SK-N-SH (cell line): ENCODE measurements at regions not wholly inside any gene's neighbourhood (a gene's known extent, or its start where the extent isn't known, plus 50 kb on each side); places are given as distances from the start of the nearest gene placed in this dataset.

Source experiments
- CTCF ChIA-PET: fragments of 300-600, 350-600 bp; formaldehyde crosslinking; extraction: SDS; loops from one replicate; lab custom pipeline; 2021; lab: Yijun Ruan, JAX
- POLR2A ChIA-PET: fragments of 350-600 bp; sonication (Branson Sonifier 250); formaldehyde crosslinking; extraction: SDS; loops from one replicate; lab custom pipeline; 2020; ENCODE audit warnings: antibody characterized with exemption, inconsistent platforms; lab: Yijun Ruan, JAX
- DNase-seq: peaks from one replicate; pipeline ENCODE4 v3.0.0; 2012
- H2AFZ ChIP-seq: fragments of 200-600 bp; sonication (generic); 2 replicates; pipeline ENCODE4 v1.8.1; 2016; ENCODE audit warnings: antibody characterized with exemption, mild to moderate bottlenecking, low read depth
- H3F3A ChIP-seq: fragments of 200-600 bp; sonication (generic); replicated peaks from 2 replicates; pipeline ENCODE3; 2016; ENCODE audit warnings: antibody characterized with exemption, mild to moderate bottlenecking; ENCODE audit not compliant: insufficient read depth
- H3K27ac ChIP-seq, 2 experiments: fragments of 200-500 bp in 1 of 2; fragments of 200-600 bp in 1 of 2; sonication (Bioruptor generic) in 1 of 2; sonication (generic), shearing (Covaris generic) in 1 of 2; 2 replicates each; pipeline versions ENCODE4 v1.5.1 to v1.6.1; 2014 to 2016; ENCODE audit warnings: low read depth in 2 of 2, inconsistent platforms in 1 of 2, low read length in 1 of 2, mild to moderate bottlenecking in 1 of 2, mixed read lengths in 1 of 2
- H3K27me3 ChIP-seq: fragments of 200-600 bp; sonication (generic), shearing (Covaris generic); 2 replicates; pipeline ENCODE4 v1.6.1; 2016; ENCODE audit warnings: mixed run types; ENCODE audit not compliant: insufficient read depth
- H3K36me3 ChIP-seq, 2 experiments: fragments of 200-500 bp in 1 of 2; fragments of 200-600 bp in 1 of 2; sonication (Bioruptor generic) in 1 of 2; sonication (generic) in 1 of 2; replicated peaks in 1 of 2; 2 replicates each; pipeline versions ENCODE3 to v1.5.1; 2014 to 2016; ENCODE audit warnings: low read length in 1 of 2, mild to moderate bottlenecking in 1 of 2; ENCODE audit not compliant: insufficient read depth in 2 of 2, control insufficient read depth in 1 of 2
- H3K4me1 ChIP-seq, 2 experiments: fragments of 200-500 bp in 1 of 2; fragments of 200-600 bp in 1 of 2; sonication (Bioruptor generic) in 1 of 2; sonication (generic), shearing (Covaris generic) in 1 of 2; 2 replicates each; pipeline versions ENCODE4 v1.5.1 to v1.6.1; 2014 to 2016; ENCODE audit warnings: low read depth in 1 of 2, low read length in 1 of 2, mixed run types in 1 of 2; ENCODE audit not compliant: insufficient read depth in 2 of 2, control insufficient read depth in 1 of 2
- H3K4me2 ChIP-seq: fragments of 200-600 bp; sonication (generic), shearing (Covaris generic); 2 replicates; pipeline ENCODE4 v1.6.1; 2017; ENCODE audit warnings: mixed run types
- H3K4me3 ChIP-seq, 2 experiments: fragments of 200-500 bp in 1 of 2; fragments of 200-600 bp in 1 of 2; sonication (Bioruptor generic) in 1 of 2; sonication (generic), shearing (Covaris generic) in 1 of 2; 2 replicates each; pipeline versions ENCODE4 v1.5.1 to v1.8.1; 2014 to 2016; ENCODE audit warnings: low read depth in 2 of 2, inconsistent platforms in 1 of 2, low read length in 1 of 2, mild to moderate bottlenecking in 1 of 2, mixed read lengths in 1 of 2, moderate library complexity in 1 of 2
- H3K79me2 ChIP-seq: fragments of 200-600 bp; sonication (generic); 2 replicates; pipeline ENCODE4 v1.8.1; 2017; ENCODE audit warnings: mild to moderate bottlenecking; ENCODE audit not compliant: insufficient read depth
- H3K9ac ChIP-seq: fragments of 200-600 bp; sonication (generic); 2 replicates; pipeline ENCODE4 v1.6.1; 2017; ENCODE audit warnings: mixed run types
- H3K9me2 ChIP-seq: fragments of 200-600 bp; sonication (generic); 2 replicates; pipeline ENCODE4 v1.6.1; 2017; ENCODE audit warnings: mixed run types
- H3K9me3 ChIP-seq: fragments of 200-600 bp; sonication (generic); 2 replicates; pipeline ENCODE4 v1.6.1; 2017; ENCODE audit warnings: mixed run types, mild to moderate bottlenecking, moderate library complexity
- H4K20me1 ChIP-seq: fragments of 200-600 bp; sonication (generic); 2 replicates; pipeline ENCODE4 v1.6.1; 2017; ENCODE audit warnings: mild to moderate bottlenecking, mixed run types; ENCODE audit not compliant: insufficient read depth
- CHD2 ChIP-seq: fragments of 150-350 bp; IDR thresholded peaks from 2 replicates; pipeline ENCODE4 v1.6.1; 2018; ENCODE audit warnings: low read length; ENCODE audit not compliant: partially characterized antibody
- ELF1 ChIP-seq: IDR thresholded peaks from 2 replicates; pipeline ENCODE4 v1.4.0; 2012
- FOXJ3 ChIP-seq: sonication (generic); formaldehyde crosslinking; IDR thresholded peaks from 2 replicates; pipeline ENCODE4 v1.5.1; 2020; ENCODE audit warnings: mild to moderate bottlenecking, missing genetic modification reagents
- JUND ChIP-seq: IDR thresholded peaks from 2 replicates; pipeline ENCODE4 v1.4.0; 2012
- MXI1 ChIP-seq: IDR thresholded peaks from 2 replicates; pipeline ENCODE4 v1.6.1; 2012; ENCODE audit warnings: mild to moderate bottlenecking, low read depth, low read length, improper control_type of control experiment
- NFIC ChIP-seq: IDR thresholded peaks from 2 replicates; pipeline ENCODE4 v1.4.0; 2012; ENCODE audit warnings: borderline replicate concordance
- NRF1 ChIP-seq: IDR thresholded peaks from 2 replicates; pipeline ENCODE4 v1.6.1; 2012; ENCODE audit warnings: low read depth, mild to moderate bottlenecking, low read length
- RAD21 ChIP-seq: IDR thresholded peaks from 2 replicates; pipeline ENCODE4 v1.6.1; 2012; ENCODE audit warnings: mild to moderate bottlenecking, low read length
- RCOR1 ChIP-seq: fragments of 150-350 bp; IDR thresholded peaks from 2 replicates; pipeline ENCODE4 v1.6.1; 2017; ENCODE audit warnings: antibody characterized with exemption, low read length
- REST ChIP-seq: IDR thresholded peaks from 2 replicates; pipeline ENCODE4 v1.6.1; 2012; ENCODE audit warnings: mild to moderate bottlenecking, low read depth, low read length, moderate library complexity
- RFX5 ChIP-seq: IDR thresholded peaks from 2 replicates; pipeline ENCODE4 v1.6.1; 2012; ENCODE audit warnings: mild to moderate bottlenecking, improper control_type of control experiment, low read length
- RXRA ChIP-seq: IDR thresholded peaks from 2 replicates; pipeline ENCODE4 v1.4.0; 2012; ENCODE audit warnings: low read depth, mild to moderate bottlenecking, borderline replicate concordance
- SIN3A ChIP-seq: IDR thresholded peaks from 2 replicates; pipeline ENCODE4 v1.6.1; 2012; ENCODE audit warnings: low read depth, mild to moderate bottlenecking, low read length, moderate library complexity, borderline replicate concordance
- SMC3 ChIP-seq: IDR thresholded peaks from 2 replicates; pipeline ENCODE4 v1.6.1; 2012; ENCODE audit warnings: low read depth, low read length, improper control_type of control experiment
- TAF1 ChIP-seq: IDR thresholded peaks from 2 replicates; pipeline ENCODE4 v1.6.1; 2012; ENCODE audit warnings: low read depth, mild to moderate bottlenecking, low read length, moderate library complexity, borderline replicate concordance
- YY1 ChIP-seq: IDR thresholded peaks from 2 replicates; pipeline ENCODE4 v1.4.0; 2012; ENCODE audit warnings: low read depth, mild to moderate bottlenecking
- WGBS: methylation state at CpG from one replicate; pipeline ENCODE4 v1.1.6; 2017; ENCODE audit warnings: low lambda C conversion rate; 5-methylcytosine and 5-hydroxymethylcytosine counted together
- TF ChIP-seq, protein P1 (sequence below): IDR thresholded peaks from 2 replicates; pipeline ENCODE4 v1.4.0; 2012; ENCODE audit warnings: low read depth, borderline replicate concordance
- TF ChIP-seq, protein P2 (sequence below): IDR thresholded peaks from 2 replicates; pipeline ENCODE4 v1.4.0; 2012; ENCODE audit warnings: low read depth
- TF ChIP-seq, protein P3 (sequence below): fragments of 150-350 bp; IDR thresholded peaks from 2 replicates; pipeline ENCODE4 v1.6.1; 2016; ENCODE audit warnings: mild to moderate bottlenecking, low read depth, low read length
- TF ChIP-seq, protein P4 (sequence below): fragments of 150-350 bp; IDR thresholded peaks from 2 replicates; pipeline ENCODE4 v1.6.1; 2017; ENCODE audit warnings: antibody characterized with exemption, low read length, low read depth, borderline replicate concordance
- TF ChIP-seq, protein P5 (sequence below): fragments of 200-600 bp; sonication (generic); IDR thresholded peaks from 2 replicates; pipeline ENCODE4 v1.6.1; 2017; ENCODE audit warnings: antibody characterized with exemption, mild to moderate bottlenecking, moderate library complexity

- no peaks in the 10 kb centered on the region for H3K9me3 ChIP-seq
- ChIA-PET CTCF (interaction anchor here (0.7 to 5.8 kb wide), 15 partner anchors 11 to 108 kb away, joined by 3 to 94 read pairs (median 4); no protein-coding TSS in a partner anchor), POLR2A (no interaction called here)
- no peaks in the 10 kb centered on the region for H3K27me3 ChIP-seq
- no peak overlapping the region for H2AFZ ChIP-seq
- H3K27ac ChIP-seq = no peak overlapping the region
- peaks cover 0 to 7% of the 10 kb centered on the region in 2 experiments; a peak in 1 of 4 replicates for H3K4me1 ChIP-seq
- H3K4me2 ChIP-seq = no peak overlapping the region
- peaks cover 85 to 97% of the 10 kb centered on the region in 2 experiments for H3K36me3 ChIP-seq
- no peak overlapping the region for H3K9ac ChIP-seq
- peaks cover 12% of the 10 kb centered on the region for H3F3A ChIP-seq
- no peak overlapping the region for H3K4me3 ChIP-seq
- 80% methylated on average over 7 of the region's 7 CpGs for whole genome bisulfite sequencing
- H3K9me2 ChIP-seq = no peaks in the 10 kb centered on the region
- DNase-seq = peak; percentile 44
- no peaks in the 10 kb centered on the region for H3K79me2 ChIP-seq
- no peaks in the 10 kb centered on the region for H4K20me1 ChIP-seq
- TF ChIP-seq RFX5 = no peak
- no peak for TF ChIP-seq RXRA
- TF ChIP-seq FOXJ3 (CRISPR knock-in tag) = no peak
- no peak for TF ChIP-seq YY1
- peak; percentile 59 for TF ChIP-seq RAD21
- TF ChIP-seq, protein P1, sequence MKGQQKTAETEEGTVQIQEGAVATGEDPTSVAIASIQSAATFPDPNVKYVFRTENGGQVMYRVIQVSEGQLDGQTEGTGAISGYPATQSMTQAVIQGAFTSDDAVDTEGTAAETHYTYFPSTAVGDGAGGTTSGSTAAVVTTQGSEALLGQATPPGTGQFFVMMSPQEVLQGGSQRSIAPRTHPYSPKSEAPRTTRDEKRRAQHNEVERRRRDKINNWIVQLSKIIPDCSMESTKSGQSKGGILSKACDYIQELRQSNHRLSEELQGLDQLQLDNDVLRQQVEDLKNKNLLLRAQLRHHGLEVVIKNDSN = no peak
- no peak for TF ChIP-seq NFIC
- TF ChIP-seq TAF1 = no peak
- TF ChIP-seq, protein P2, sequence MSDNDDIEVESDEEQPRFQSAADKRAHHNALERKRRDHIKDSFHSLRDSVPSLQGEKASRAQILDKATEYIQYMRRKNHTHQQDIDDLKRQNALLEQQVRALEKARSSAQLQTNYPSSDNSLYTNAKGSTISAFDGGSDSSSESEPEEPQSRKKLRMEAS = no peak
- TF ChIP-seq RCOR1 = no peak
- no peak for TF ChIP-seq CHD2
- TF ChIP-seq, protein P3, sequence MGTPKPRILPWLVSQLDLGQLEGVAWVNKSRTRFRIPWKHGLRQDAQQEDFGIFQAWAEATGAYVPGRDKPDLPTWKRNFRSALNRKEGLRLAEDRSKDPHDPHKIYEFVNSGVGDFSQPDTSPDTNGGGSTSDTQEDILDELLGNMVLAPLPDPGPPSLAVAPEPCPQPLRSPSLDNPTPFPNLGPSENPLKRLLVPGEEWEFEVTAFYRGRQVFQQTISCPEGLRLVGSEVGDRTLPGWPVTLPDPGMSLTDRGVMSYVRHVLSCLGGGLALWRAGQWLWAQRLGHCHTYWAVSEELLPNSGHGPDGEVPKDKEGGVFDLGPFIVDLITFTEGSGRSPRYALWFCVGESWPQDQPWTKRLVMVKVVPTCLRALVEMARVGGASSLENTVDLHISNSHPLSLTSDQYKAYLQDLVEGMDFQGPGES = no peak
- TF ChIP-seq ELF1 = no peak
- no peak for TF ChIP-seq SIN3A
- TF ChIP-seq, protein P4, sequence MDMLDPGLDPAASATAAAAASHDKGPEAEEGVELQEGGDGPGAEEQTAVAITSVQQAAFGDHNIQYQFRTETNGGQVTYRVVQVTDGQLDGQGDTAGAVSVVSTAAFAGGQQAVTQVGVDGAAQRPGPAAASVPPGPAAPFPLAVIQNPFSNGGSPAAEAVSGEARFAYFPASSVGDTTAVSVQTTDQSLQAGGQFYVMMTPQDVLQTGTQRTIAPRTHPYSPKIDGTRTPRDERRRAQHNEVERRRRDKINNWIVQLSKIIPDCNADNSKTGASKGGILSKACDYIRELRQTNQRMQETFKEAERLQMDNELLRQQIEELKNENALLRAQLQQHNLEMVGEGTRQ = no peak
- no peak for TF ChIP-seq NRF1
- TF ChIP-seq JUND = no peak
- peak; percentile 35; the same call in 1 of the 2 replicates for TF ChIP-seq SMC3
- TF ChIP-seq MXI1 = no peak
- TF ChIP-seq, protein P5, sequence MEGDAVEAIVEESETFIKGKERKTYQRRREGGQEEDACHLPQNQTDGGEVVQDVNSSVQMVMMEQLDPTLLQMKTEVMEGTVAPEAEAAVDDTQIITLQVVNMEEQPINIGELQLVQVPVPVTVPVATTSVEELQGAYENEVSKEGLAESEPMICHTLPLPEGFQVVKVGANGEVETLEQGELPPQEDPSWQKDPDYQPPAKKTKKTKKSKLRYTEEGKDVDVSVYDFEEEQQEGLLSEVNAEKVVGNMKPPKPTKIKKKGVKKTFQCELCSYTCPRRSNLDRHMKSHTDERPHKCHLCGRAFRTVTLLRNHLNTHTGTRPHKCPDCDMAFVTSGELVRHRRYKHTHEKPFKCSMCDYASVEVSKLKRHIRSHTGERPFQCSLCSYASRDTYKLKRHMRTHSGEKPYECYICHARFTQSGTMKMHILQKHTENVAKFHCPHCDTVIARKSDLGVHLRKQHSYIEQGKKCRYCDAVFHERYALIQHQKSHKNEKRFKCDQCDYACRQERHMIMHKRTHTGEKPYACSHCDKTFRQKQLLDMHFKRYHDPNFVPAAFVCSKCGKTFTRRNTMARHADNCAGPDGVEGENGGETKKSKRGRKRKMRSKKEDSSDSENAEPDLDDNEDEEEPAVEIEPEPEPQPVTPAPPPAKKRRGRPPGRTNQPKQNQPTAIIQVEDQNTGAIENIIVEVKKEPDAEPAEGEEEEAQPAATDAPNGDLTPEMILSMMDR = peak; percentile 54
- TF ChIP-seq REST = no peak
Measured at GRCh38 chr9:92242260-92243136, 51.0 kb downstream of the IARS1 start.
